IPS-20b (cell line): ENCODE measurements at regions not wholly inside any gene's neighbourhood (a gene's known extent, or its start where the extent isn't known, plus 50 kb on each side); places are given as distances from the start of the nearest gene placed in this dataset.
"Not testable (repeated sequence)": the region's sequence is repeated elsewhere in the genome, so short reads cannot be mapped to it uniquely, and the experiment has no call there.

ENCODE experiments used
- H3K27ac ChIP-seq: one replicate; pipeline ENCODE4 v1.5.1; 2013; ENCODE audit warnings: low read length
- H3K27me3 ChIP-seq: 2 replicates; pipeline ENCODE4 v1.6.1; 2013; ENCODE audit warnings: mild to moderate bottlenecking, low read length, inconsistent platforms; ENCODE audit not compliant: insufficient read depth
- H3K36me3 ChIP-seq: 2 replicates; pipeline ENCODE4 v1.6.1; 2013; ENCODE audit warnings: low read depth, mild to moderate bottlenecking, inconsistent platforms, low read length, moderate library complexity; ENCODE audit not compliant: insufficient read depth
- H3K4me1 ChIP-seq: 2 replicates; pipeline ENCODE4 v1.6.1; 2013; ENCODE audit warnings: mild to moderate bottlenecking, control low read depth, inconsistent platforms, low read length, moderate library complexity; ENCODE audit not compliant: insufficient read depth
- H3K4me3 ChIP-seq: 2 replicates; pipeline ENCODE4 v1.5.1; 2013; ENCODE audit warnings: mild to moderate bottlenecking, low read length, inconsistent platforms
- H3K9ac ChIP-seq: 2 replicates; pipeline ENCODE4 v1.6.1; 2013; ENCODE audit warnings: low read depth, mild to moderate bottlenecking, inconsistent platforms, low read length, moderate library complexity
- H3K9me3 ChIP-seq: 2 replicates; pipeline ENCODE4 v1.6.1; 2013; ENCODE audit warnings: mild to moderate bottlenecking, low read depth, low read length, inconsistent platforms; ENCODE audit not compliant: insufficient read depth

- not testable (repeated sequence) for H3K9me3 ChIP-seq, H3K4me3 ChIP-seq, H3K27ac ChIP-seq, H3K9ac ChIP-seq, H3K4me1 ChIP-seq, H3K27me3 ChIP-seq, H3K36me3 ChIP-seq
Measured at GRCh38 chr16:29326164-29327125, 80.1 kb downstream of the NPIPB11 start.

GRCh38 chr16:29323725-29324124, 82.8 kb downstream of the NPIPB11 start:
- not testable (repeated sequence) for H3K27ac ChIP-seq

GRCh38 chr16:29321585-29321984, 84.9 kb downstream of the NPIPB11 start:
- 0 out of 2 replicates have a peak, but pooled peaks cover 3% of the 10 kb centered on the region for H3K4me1 ChIP-seq
- H3K27me3 ChIP-seq = no peaks in the 10 kb centered on the region
- no peak overlapping the region for H3K27ac ChIP-seq

More at GRCh38 chr16:29323725-29324124, 82.8 kb downstream of the NPIPB11 start:
- H3K36me3 ChIP-seq, H3K4me1 ChIP-seq, H3K9me3 ChIP-seq, H3K4me3 ChIP-seq, H3K9ac ChIP-seq, H3K27me3 ChIP-seq: not testable (repeated sequence)

GRCh38 chr16:29321000-29321393, 85.5 kb downstream of the NPIPB11 start:
- H3K9ac ChIP-seq = no peak overlapping the region

More at GRCh38 chr16:29321585-29321984, 84.9 kb downstream of the NPIPB11 start:
- Histone ChIP-seq H3K9me3 (no peaks in the 10 kb centered on the region), H3K4me3 (no peak overlapping the region), H3K36me3 (no peaks in the 10 kb centered on the region), H3K9ac (no peak overlapping the region)

GRCh38 chr16:29320274-29320999, 86.1 kb downstream of the NPIPB11 start:
- H3K4me1 ChIP-seq = 0 out of 2 replicates have a peak, but pooled peaks cover 3% of the 10 kb centered on the region
- no peaks in the 10 kb centered on the region for H3K36me3 ChIP-seq
- no peak overlapping the region for H3K9ac ChIP-seq
- no peak overlapping the region for H3K27ac ChIP-seq
- no peaks in the 10 kb centered on the region for H3K27me3 ChIP-seq
- no peaks in the 10 kb centered on the region for H3K9me3 ChIP-seq
- H3K4me3 ChIP-seq = no peak overlapping the region

More at GRCh38 chr16:29321000-29321393, 85.5 kb downstream of the NPIPB11 start:
- Histone ChIP-seq H3K9me3 (no peaks in the 10 kb centered on the region), H3K27me3 (no peaks in the 10 kb centered on the region), H3K4me3 (no peak overlapping the region), H3K27ac (no peak overlapping the region), H3K36me3 (no peaks in the 10 kb centered on the region), H3K4me1 (0 out of 2 replicates have a peak, but pooled peaks cover 3% of the 10 kb centered on the region)

GRCh38 chr16:29319726-29320125, 86.8 kb downstream of the NPIPB11 start:
- Histone ChIP-seq H3K27me3 (no peaks in the 10 kb centered on the region), H3K9ac (no peak overlapping the region), H3K27ac (no peak overlapping the region), H3K9me3 (no peaks in the 10 kb centered on the region), H3K36me3 (no peaks in the 10 kb centered on the region), H3K4me1 (0 out of 2 replicates have a peak, but pooled peaks cover 3% of the 10 kb centered on the region), H3K4me3 (no peak overlapping the region)

- not testable (repeated sequence) for H3K4me3 ChIP-seq, H3K4me1 ChIP-seq, H3K9ac ChIP-seq, H3K27ac ChIP-seq, H3K9me3 ChIP-seq, H3K36me3 ChIP-seq, H3K27me3 ChIP-seq
Measured at GRCh38 chr16:29318561-29318968, 87.9 kb downstream of the NPIPB11 start.

GRCh38 chr16:29318037-29318436, 88.5 kb downstream of the NPIPB11 start:
- H3K9ac ChIP-seq = no peak overlapping the region
- H3K27ac ChIP-seq = no peak overlapping the region
- 0 out of 2 replicates have a peak, but pooled peaks cover 3% of the 10 kb centered on the region for H3K4me1 ChIP-seq
- H3K9me3 ChIP-seq = no peaks in the 10 kb centered on the region
- no peaks in the 10 kb centered on the region for H3K27me3 ChIP-seq
- no peak overlapping the region for H3K4me3 ChIP-seq
- H3K36me3 ChIP-seq = no peaks in the 10 kb centered on the region

GRCh38 chr16:29317269-29317668, 89.2 kb downstream of the NPIPB11 start:
- H3K4me3 ChIP-seq = no peak overlapping the region
- H3K4me1 ChIP-seq = 0 out of 2 replicates have a peak, but pooled peaks cover 3% of the 10 kb centered on the region
- no peaks in the 10 kb centered on the region for H3K36me3 ChIP-seq
- no peaks in the 10 kb centered on the region for H3K27me3 ChIP-seq
- H3K9ac ChIP-seq = no peak overlapping the region
- H3K27ac ChIP-seq = no peak overlapping the region
- H3K9me3 ChIP-seq = no peaks in the 10 kb centered on the region

- Histone ChIP-seq H3K4me1 (0 out of 2 replicates have a peak, but pooled peaks cover 3% of the 10 kb centered on the region), H3K36me3 (no peaks in the 10 kb centered on the region), H3K9me3 (no peaks in the 10 kb centered on the region), H3K27ac (no peak overlapping the region), H3K27me3 (no peaks in the 10 kb centered on the region), H3K9ac (no peak overlapping the region), H3K4me3 (no peak overlapping the region)
Measured at GRCh38 chr16:29316761-29317183, 89.7 kb downstream of the NPIPB11 start.

- no peak overlapping the region for H3K27ac ChIP-seq
- H3K4me3 ChIP-seq = no peak overlapping the region
- no peaks in the 10 kb centered on the region for H3K36me3 ChIP-seq
- no peaks in the 10 kb centered on the region for H3K27me3 ChIP-seq
- no peaks in the 10 kb centered on the region for H3K9me3 ChIP-seq
- no peak overlapping the region for H3K9ac ChIP-seq
- H3K4me1 ChIP-seq = 0 out of 2 replicates have a peak, but pooled peaks cover 3% of the 10 kb centered on the region
Measured at GRCh38 chr16:29315916-29316517, 90.5 kb downstream of the NPIPB11 start.
